Epidermal melanocyte (primary cell): ENCODE measurements at regions not wholly inside any gene's neighbourhood (a gene's known extent, or its start where the extent isn't known, plus 50 kb on each side); places are given as distances from the start of the nearest gene placed in this dataset.

ENCODE experiments used
- DNase-seq: peaks from one replicate; pipeline ENCODE4 v3.0.0; 2011; ENCODE audit warnings: low spot score; ENCODE audit not compliant: insufficient read length

DNA sequence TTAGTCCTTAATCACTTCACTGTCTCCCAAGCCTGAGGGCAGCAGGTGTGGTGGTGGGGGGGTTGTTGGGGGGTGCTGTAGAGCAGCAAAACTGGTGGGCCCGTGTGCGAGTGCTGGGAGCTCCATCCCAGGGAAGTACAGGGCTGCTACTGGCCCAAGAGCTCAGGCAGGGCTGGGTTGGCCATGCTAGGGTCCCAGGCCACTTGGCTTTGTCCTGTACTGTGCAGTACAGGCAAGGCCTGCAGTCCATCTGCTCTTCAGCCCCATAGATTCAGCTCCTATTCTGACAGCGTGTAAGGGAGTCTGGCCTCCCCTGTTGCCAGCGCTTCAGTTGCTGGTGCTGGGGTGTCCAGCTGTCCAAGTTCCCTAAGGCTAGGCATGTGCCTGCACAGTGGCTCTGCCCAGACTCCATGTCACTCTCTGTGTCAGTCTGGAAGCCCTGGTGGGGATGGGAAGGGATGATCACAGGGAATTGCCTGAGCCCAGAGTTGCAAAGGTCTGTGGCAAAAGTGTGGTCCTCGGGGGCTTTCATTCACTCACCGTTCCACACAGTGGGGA lies 1261.7 kb downstream of the EFNB2 start:
- DNase-seq = no peak

DNA sequence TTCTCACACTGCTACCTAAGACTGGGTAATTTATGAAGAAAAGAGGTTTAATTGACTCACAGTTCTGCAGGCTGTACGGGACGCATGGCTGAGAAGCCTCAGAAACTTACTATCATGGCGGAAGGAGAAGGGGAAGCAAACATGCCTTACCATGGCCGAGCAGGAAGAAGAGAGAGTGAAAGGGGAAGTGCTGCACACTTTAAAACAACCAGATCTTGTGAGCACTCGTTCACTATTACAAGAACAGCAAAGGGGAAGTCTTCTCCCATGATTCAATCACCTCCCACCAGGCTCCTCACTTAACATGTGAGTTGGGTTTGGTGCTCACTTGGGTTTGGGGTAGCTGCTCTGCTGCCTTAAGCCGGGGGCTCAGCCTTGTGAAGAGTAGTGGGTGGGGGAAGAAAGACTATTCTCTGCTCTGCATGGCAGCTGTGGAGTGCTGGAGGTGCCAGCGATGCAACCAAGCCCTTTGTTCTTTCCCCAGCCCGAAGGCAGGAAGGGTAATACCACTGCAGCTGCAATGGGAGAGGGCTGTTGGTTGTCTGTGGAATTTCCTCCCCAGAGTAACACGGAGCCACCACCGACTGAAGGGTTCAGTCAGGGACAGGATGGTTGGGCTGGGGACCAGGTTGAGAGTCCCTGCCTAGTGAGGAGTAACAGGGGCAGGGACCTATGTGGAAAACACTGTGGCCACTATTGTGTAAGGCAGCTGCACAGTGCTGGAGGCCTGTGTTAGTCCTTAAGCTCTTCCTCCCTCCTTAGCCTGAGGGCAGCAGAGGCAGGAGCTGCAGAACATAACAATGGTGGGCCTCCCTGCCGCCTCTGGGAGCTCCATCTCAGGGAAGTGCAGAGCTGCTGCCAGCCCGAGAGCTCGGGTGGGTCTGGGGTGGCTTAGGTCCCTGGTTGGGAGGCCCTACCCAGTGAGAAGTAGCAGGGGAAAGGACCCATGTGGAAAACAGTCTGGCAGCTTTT lies 1262.5 kb downstream of the EFNB2 start:
- DNase-seq = no peak

DNA sequence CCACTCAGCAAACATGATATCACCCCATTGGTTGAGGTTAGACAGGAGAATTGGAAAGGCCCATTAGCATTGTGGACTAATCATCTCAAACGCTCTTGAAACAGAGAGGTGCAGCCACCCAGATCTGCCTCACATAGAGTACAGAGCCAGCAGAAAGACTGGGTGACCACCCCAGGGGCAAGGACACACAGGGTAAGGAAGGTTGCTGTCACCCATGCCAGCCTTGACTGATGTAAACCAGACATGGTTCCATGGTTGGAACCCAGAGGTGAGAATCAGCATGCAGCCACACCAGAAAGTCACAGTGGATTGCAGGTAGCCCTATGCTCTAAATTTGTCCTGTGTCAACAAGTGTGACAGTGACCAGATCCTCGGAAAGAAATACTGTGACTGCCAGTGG lies 1268.8 kb downstream of the EFNB2 start:
- DNase-seq = no peak

DNA sequence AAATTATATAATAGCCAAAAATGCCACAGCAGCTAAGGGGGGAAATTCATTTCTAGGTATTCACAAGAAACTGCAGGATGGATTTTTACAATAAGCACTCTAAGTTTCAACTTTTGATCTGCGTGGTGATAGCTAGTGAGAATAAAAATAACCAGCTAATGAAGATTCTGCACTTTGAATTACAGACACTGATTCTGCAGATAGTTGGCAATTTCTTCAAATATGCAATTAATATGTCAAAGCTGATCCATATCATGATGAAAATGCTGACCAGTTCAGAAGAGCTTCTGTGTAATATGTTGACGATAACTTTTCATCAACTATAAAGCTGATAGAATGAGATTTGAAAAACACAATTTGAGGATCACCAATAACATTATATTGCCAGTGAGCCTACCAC lies 1272.9 kb downstream of the EFNB2 start:
- DNase-seq = no peak

DNA sequence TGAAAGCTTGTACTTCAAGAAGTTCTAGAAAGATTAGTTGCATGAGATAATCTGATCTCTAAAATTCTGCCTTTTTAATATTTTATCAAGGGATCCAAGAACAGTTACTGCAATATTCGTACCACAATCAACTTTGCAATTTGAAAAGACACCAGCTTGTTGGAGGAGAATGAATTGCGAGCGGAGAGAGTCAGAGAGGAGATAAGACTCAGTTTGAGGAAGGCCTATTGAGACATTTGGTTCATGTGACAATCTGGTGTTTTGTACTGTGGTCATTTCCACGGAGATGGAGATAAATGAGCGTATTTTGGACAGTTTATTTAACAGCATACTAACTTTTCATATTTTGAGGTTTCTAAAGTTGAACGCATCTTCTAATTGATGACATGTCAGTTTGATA lies 1276.0 kb downstream of the EFNB2 start:
- no peak for DNase-seq

DNA sequence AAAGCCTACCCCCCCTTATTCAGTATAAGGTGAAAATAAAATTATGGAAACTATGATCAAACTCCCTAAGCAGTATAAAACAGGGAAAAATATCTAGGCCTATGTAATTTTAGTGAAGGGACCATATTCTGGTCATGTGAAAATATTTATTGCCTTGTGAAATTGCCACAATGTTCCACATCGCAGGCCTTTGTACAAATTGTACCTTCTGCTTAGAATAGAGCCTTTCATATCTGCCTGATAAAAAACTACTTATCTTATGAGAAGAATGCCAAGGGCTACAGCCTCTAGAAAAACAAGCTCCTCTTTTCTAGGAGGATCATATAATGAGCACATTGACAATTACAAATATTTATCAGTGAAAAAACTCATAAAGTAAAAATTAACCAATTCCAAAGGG lies 1280.0 kb downstream of the EFNB2 start:
- DNase-seq = peak; percentile 37

DNA sequence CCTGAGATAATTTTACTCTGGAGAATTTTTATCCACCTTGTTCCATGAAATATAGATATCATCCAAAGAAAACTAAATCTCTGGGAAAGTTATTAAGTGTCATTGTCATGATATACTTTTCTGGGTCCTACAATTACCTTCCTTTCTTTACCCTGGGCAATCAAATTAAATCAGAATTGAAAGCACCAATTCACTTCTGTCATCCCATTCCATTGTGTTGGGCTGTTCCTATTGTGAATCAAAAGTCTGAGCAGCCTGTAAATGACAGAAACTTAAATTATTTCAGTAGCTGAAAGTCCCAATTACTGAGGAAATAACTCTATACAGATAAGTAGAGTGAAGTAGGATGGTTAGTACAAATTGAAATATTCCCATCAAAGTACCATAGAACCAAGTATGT lies 1284.2 kb downstream of the EFNB2 start:
- no peak for DNase-seq

DNA sequence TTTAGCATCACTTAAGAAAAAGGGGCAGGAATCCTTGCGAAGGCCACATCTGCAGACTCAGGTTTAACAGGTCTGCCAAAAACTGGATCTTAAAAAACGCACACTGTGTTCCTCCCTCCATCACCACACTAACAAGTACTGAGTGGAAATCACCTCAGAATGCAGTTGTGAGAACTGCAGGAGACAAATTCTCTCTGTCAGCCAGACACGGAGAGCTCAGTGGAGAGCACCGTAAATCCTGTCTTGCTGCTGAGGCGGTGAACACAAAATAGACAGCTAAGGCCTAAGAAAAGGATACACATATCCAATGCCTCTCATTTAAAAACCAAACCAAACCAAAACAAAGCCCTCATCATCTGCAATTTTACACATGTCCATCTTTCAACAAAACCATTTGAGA lies 1287.6 kb downstream of the EFNB2 start:
- DNase-seq = no peak

DNA sequence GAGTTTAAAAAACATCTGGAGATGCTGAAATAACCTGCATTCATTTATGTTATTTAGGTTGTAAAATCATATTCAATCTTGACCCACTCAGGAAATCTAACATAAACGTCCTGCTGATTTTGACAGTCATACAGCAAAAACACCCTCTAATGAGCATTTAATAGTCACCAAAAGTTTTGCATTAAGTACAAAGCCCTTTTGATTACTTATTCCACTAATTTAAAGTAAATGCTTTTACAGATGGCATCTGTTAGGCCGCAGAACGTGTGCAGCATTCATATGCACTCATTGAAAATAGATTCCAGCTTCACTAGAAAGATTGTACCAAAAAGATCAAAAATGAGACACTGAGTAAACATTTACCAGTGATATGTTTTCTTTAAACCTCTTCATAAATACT lies 1295.1 kb downstream of the EFNB2 start:
- DNase-seq = no peak

DNA sequence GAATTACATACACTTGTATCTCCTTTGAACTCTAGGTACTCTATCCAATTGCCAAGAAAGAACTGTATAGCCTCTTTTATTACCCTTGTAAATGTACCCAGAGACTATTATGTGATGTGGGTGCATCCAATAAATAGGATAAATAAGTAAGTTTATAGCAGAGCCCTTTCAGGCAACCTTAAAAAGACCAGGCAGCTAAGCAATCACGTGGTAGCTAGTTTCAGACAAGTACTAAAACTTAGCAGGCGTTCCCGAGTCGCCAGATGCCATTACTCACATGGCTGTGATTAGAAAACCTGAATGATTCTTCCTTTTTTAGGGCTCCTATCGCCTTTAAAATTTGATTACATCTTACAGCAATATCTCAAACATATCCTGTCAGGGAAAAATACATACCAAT lies 1303.0 kb downstream of the EFNB2 start:
- DNase-seq = no peak

DNA sequence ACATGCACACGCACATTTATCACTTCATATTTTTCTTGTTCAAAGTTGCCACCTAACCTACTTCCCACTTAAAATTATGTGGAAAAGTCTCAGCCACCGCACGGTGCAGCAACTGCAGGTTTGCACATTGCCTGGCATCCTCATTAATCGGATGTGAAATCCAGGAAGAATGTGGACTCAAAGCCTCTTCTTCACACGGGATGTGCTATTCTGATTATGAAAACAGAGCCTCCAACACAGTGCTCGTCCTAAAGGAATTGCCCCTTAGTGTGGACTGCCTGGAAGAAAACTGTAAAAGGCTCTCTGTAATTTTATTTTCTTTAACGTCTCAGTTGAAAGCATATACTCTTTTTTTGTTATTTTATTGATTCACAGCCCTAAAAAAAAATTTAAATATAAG lies 1303.5 kb downstream of the EFNB2 start:
- no peak for DNase-seq

DNA sequence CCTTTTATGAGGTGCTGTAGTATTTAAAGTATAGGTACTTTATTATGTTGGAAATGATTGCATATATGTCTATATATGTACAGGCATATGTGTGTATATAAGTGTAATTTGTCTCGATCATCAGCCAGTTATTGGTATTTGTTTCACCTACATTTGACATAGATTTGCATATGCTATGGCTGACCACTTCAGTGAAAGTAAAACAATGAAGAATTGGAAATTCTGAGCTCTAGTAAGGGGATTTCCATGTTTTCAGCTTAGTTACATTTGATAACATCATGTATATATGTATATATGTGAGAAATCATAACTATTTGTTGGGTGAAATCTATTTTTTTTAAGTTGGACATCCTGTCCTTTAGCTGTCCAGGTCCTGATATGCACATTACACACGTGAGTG lies 1303.9 kb downstream of the EFNB2 start:
- no peak for DNase-seq

DNA sequence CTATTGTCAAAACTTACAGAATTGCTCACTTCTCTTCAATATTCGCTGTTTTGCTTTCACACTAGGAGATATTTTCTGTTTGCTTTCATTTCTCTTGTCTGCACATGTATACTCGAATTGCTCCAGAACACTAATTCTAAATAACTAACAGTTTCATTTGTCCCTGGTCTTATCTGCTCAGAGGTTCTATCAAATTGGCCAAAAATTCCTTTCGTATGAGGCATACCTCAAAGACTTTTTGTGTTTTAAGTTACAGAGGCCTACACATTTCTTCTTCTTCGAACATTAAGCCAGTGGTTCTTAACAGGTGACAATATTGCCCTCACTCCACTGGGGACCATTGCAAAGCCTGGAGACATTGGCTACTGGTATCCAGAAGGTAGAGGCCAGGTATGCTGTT lies 1314.6 kb downstream of the EFNB2 start:
- DNase-seq = no peak

DNA sequence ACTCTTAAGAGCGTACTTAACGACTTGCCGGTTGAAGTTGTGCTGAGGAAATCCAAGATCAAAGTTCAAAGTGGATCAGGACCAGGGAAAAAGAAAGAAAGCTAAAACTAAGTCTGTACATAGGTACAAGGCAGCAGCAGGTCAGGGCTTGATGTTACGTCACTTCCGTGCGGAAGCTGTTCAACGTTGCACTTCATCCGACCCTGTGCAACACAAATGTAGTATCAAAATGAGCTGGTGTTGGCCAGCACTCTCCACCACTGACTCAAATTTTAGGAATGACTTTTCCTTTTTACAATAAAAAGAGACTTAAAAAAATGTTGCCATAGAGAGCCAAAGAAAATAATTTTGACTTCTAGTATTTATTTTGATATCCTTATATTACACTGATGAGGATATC lies 1315.4 kb downstream of the EFNB2 start:
- DNase-seq = no peak

DNA sequence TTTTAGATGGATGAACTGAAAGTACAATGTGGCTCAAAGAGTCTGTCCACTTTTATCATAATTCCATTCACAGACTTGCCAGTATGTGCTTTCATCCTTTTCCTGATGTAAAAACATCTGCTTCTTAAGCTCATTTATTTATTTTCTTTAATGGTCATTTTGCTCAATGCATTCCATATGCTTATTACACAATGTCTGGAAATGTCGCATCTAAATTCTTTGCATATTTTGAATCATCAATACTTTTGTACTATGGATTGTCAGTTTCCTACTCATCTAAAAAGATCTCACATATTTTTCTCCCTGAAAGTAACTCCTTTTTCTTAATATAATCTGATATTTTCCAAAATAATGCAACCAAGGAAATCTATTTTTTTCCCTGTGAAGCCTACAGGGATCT lies 1315.8 kb downstream of the EFNB2 start:
- no peak for DNase-seq

DNA sequence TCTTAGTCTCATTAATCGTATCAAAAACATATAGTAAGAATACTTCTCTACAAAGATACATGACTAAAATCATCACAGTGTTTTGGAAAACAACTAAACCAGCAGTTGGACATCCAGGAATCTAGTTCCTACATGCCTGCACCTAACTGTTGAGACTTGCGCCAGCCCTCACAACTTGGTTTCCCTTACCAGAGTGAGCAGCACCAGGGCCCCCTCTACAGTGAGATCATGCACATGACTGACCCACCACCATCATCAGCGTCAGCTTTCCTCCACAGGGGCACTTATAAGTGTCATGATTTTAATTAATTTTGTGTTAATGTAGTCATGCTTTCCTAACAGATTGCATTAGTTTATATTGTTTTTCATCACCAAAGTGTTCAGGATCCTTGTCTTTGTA lies 1322.0 kb downstream of the EFNB2 start:
- DNase-seq = no peak

DNA sequence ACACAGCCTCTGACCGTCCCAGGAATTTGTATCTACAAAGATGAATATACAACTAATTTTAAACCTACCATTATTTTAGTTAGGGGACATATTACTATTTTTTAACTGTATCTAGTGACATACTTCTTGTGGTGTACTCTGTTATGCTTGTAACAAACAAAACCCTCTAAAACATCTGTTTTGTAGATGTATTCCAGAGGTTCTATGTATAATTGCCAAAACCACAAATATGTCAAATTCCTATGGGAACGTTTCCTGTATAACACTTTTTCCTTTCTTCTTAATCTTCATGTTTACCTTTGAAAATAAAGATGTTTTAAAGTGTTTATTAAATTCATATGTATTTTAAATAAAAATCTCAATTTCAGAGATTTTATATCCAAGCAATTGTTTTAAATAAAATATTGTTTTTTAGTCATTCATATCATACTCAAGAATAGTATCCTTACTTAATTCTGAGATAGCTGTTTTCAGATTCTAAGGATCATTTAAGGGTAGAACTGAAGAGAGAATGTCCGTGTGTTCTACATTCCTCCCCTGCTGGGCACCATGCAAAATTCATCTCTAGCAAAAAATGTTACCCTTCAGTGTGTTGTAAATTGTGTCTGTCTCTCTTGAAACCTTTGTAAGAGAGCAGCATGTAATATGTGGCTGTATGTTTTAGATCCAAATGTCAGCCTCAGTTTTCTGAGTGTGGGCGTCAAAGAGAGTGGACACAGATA lies 1327.7 kb downstream of the EFNB2 start:
- no peak for DNase-seq

DNA sequence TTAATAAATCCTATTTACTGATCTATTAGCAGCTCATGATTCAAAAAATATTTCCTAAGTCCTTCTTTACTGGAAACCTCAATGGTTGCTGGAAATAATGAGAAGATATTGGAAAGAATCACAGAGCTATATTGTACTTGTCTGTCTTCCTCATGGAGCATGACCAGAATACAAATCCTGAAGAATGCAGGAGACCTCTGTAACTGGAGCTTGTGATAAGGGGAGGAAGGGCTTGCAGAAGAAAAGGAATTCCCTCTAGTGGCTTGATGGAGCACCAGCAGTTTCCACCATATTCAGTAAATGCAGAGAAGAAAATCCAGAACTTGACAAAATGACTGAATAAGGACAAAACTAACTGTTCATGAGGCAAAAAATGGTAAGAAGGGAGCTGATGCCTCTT lies 1333.1 kb downstream of the EFNB2 start:
- peak; percentile 41 for DNase-seq

DNA sequence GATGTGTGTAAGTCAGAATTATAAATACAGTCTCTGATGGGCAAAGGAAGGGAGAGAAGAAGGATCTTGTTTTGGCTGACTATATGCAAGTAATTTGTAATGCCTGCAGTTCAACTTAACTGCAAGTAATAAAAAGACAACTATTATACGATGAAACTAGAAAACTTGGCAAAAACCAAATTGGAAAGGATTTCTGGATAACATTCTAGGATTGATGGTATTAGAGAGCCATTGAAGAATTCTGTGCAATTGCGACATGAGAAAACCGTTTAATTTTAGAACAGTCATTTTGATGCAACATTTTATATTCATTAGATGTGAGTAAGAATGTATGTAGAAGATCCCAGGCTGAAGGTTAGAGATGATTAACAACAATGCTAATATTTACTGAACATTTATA lies 1334.1 kb downstream of the EFNB2 start:
- no peak for DNase-seq

DNA sequence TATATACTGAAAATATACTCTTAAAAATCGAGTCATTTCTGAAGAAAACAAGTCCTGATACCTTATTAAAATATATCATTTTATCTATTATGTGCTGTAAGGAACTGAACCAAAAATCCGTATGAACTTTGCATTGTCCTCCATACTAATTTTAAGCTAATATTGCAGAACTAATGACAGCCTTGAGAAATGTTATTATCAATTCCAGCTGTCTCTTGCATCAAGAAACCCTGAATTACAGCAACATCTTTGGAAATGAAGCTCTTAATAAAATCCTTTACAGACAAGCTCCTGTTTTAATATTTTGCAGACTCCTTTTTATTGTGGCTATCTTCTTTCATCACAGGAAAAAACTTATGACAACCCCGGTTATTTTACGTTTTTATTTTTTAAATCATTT lies 1335.3 kb downstream of the EFNB2 start:
- DNase-seq = no peak

DNA sequence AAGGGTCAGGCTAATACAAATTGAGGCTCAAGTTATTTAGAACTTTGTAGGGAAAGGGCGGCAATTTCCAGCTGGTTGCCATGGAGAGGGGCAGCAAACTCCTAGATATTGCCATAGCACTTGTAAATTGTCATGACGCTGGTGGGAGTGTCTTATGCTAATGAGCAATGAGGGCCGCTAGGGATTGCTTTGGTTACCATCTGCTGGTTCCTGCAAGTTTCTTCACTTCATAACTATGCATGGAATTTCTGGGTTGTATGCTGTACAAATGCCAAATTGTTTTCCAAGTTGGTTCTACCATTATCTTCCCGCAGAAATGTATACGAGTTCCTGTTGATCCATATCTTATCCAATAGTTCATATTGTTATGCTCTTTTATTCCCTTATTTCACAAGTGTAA lies 1339.4 kb downstream of the EFNB2 start:
- DNase-seq = no peak

DNA sequence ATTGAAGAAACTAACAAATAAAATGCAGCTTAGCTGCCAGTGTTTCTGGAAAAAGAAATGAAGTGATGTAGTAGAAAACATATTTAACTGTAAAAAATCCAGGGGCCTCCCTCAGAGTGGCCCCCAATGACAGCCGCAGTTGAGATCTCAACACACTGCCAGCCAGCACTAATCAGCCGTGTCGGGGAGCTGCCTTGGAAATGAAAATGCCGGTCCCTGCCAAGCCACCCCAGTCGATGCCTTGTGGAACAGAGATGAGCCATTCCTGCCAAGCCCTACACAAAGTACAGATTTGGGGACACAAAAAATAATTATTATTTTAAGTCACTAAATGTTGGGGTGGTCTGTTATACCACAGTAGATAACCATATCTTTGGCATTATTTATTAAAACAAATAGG lies 1342.4 kb downstream of the EFNB2 start:
- no peak for DNase-seq
